Naive B cell (primary cell): ENCODE measurements at regions not wholly inside any gene's neighbourhood (a gene's known extent, or its start where the extent isn't known, plus 50 kb on each side); places are given as distances from the start of the nearest gene placed in this dataset.

Experiments used
- ATAC-seq, 2 donors: fragments of 150-1000 bp; cut with Tn5 transposase; 2 replicates each; pipeline ENCODE4 v1.10.0; 2021; ENCODE audit warnings: low read depth in 2 of 2, mild to moderate bottlenecking in 2 of 2, moderate library complexity in 2 of 2
- DNase-seq: peaks from one replicate; pipeline ENCODE4 v3.0.0; 2022
- H3K27ac Mint-ChIP-seq, 6 donors: one replicate each; pipeline ENCODE4 v1.8.0; 2020 to 2022; ENCODE audit warnings: mild to moderate bottlenecking in 6 of 6, mixed read lengths in 6 of 6, moderate library complexity in 5 of 6, inconsistent platforms in 2 of 6
- H3K27me3 Mint-ChIP-seq, 3 donors: one replicate each; pipeline ENCODE4 v1.8.0; 2021 to 2022; ENCODE audit warnings: mixed read lengths in 3 of 3, mild to moderate bottlenecking in 1 of 3
- H3K36me3 Mint-ChIP-seq, 2 donors: one replicate each; pipeline ENCODE4 v1.8.0; 2020 to 2022; ENCODE audit warnings: mixed read lengths in 2 of 2, inconsistent platforms in 1 of 2, mild to moderate bottlenecking in 1 of 2
- H3K4me1 Mint-ChIP-seq, 3 donors: one replicate each; pipeline ENCODE4 v1.8.0; 2020 to 2022; ENCODE audit warnings: mixed read lengths in 3 of 3, inconsistent platforms in 1 of 3, mild to moderate bottlenecking in 1 of 3, moderate library complexity in 1 of 3
- H3K4me3 Mint-ChIP-seq, 8 donors: one replicate each; pipeline ENCODE4 v1.8.0; 2020 to 2022; ENCODE audit warnings: mild to moderate bottlenecking in 8 of 8, mixed read lengths in 8 of 8, moderate library complexity in 8 of 8, inconsistent platforms in 2 of 8
- H3K9me3 Mint-ChIP-seq, 7 donors: one replicate each; pipeline ENCODE4 v1.8.0; 2020 to 2022; ENCODE audit warnings: mixed read lengths in 7 of 7, mild to moderate bottlenecking in 5 of 7, inconsistent platforms in 2 of 7, moderate library complexity in 1 of 7

DNA sequence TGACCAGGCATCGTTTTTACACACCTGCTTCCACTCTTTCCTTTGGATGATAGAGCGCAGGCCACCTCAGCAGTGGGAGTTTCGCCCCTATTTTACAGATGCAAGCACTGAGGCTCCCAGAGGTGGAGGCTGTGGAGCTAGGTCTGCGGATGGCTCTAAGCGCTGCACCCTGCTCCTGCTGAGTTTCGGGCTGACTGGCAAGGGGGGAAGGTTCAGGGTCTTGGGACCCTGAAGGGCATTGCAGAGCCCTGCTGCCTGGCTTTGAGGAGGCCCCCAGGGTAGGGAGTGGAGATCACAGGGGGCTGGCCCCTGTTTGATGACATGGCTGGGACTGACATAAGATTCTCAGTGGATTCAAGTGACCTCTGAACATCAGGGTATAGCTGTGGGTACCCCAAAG is 62.8 kb upstream of the NKX1-1 start:
- no peak for ATAC-seq
- DNase-seq: no peak
- Mint-ChIP-seq H3K27me3 (peaks cover 6 to 14% (median 12%) of the 10 kb centered on the region in 3 donors), H3K27ac (no peak overlapping the region), H3K4me3 (no peak overlapping the region), H3K4me1 (no peaks in the 10 kb centered on the region), H3K36me3 (peaks cover 5 to 15% of the 10 kb centered on the region in 2 donors), H3K9me3 (peaks cover 2 to 14% (median 13%) of the 10 kb centered on the region in 7 donors)

DNA sequence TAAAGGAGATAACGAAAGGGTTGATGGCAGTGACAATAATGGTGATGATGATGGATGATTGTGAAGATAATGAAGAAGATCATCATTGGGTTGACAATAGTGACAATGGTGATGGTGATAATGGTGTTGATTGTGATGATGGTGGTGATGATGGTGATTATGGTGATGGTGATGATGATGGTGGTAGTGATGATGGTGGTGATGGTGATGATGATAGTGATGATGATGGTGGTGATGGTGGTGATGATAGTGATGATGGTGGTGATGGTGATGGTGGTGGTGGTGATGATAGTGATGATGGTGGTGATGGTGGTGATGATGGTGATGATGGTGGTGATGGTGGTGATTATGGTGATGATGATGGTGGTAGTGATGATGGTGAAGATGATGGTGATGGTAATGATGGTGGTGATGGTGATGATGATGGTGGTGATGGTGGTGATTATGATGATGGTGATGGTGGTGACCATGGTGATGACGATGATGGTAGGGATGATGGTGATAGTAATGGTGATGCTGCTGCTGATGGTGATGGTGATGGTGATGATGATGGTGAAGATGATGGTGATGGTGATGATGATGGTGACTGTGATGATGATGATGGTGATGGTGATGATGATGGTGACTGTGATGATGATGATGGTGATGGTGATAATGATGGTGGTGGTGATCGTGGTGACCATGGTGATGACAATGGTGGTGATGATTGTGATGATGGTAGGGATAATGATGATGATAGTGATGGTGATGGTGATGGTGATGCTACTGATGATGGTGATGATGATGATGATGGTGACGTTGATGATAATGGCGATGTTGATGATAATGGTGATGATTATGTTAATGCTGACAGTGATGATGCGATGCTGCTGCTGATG is 61.6 kb upstream of the NKX1-1 start:
- H3K27ac Mint-ChIP-seq: no peak overlapping the region
- DNase-seq: no peak
- H3K4me3 Mint-ChIP-seq: no peak overlapping the region
- H3K4me1 Mint-ChIP-seq: no peaks in the 10 kb centered on the region
- peaks cover 5 to 15% of the 10 kb centered on the region in 2 donors for H3K36me3 Mint-ChIP-seq
- peaks cover 6 to 14% (median 10%) of the 10 kb centered on the region in 3 donors for H3K27me3 Mint-ChIP-seq
- ATAC-seq: no peak
- peaks cover 2 to 14% (median 13%) of the 10 kb centered on the region in 7 donors for H3K9me3 Mint-ChIP-seq

DNA sequence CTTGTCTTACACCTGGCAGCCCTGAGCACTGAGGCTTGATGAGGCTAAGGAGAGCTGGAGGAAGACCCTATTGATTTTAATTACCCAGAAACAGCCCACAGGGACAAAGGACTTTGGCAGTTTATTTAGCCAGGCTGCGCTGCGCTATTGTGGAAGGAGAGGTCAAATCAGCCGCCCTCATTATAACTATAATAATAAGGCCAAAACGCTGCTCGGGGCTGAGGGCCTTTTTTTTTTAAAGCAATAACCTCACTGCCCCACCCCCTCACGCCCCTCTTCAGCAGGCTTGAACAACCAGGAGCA is 60.6 kb upstream of the NKX1-1 start:
- Mint-ChIP-seq H3K27ac (no peak overlapping the region), H3K36me3 (peaks cover 5 to 15% of the 10 kb centered on the region in 2 donors), H3K4me1 (no peaks in the 10 kb centered on the region), H3K4me3 (no peak overlapping the region), H3K27me3 (peaks cover 14 to 15% (median 14%) of the 10 kb centered on the region in 3 donors), H3K9me3 (peaks cover 2 to 14% (median 13%) of the 10 kb centered on the region in 7 donors)
- ATAC-seq (no peak), DNase-seq (no peak)

DNA sequence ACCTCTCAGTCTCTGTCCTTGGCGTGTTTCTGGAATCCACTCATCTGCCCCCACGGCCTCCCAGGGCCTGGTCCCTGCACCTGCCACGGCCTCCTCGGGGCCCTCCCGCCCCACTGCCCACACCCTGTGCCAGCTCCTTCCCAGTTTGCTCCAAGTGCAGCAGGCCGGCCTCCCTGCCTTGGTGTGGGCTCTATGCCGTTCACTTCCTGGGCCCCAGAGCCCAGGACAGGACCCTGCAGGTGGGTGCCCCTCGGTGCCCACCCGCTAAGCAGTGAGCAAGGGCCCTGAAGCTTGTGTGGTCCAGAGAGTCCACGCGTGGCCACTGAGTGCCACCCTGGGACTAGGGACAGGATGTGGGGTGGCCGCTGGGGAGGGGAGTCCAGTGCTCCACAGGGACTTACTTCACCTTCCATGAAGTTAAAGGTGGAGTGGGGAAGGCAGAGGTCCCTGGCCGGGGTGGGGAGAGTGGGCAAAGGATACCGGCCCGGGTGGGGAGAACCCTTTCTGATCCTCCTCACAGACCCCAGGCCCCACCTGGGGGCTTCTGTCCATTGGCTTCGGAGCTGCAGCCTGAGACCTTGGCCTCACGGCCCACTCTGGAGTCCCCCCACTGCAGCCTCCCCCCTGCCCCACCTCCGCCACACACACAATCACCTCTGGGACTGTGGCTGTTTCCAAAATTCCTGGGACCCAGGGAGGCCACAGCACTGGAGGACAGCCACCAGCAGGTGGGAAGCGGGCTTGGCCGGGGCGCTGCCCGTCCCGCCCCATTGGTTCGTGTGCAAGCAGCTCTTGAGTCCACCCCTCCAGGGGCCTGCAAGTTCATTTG is 60.0 kb upstream of the NKX1-1 start:
- H3K9me3 Mint-ChIP-seq: peaks cover 2 to 14% (median 13%) of the 10 kb centered on the region in 7 donors
- H3K36me3 Mint-ChIP-seq: peaks cover 5 to 15% of the 10 kb centered on the region in 2 donors
- no peak for ATAC-seq
- no peaks in the 10 kb centered on the region for H3K4me1 Mint-ChIP-seq
- H3K27ac Mint-ChIP-seq: no peak overlapping the region
- H3K27me3 Mint-ChIP-seq: peaks cover 20 to 21% (median 20%) of the 10 kb centered on the region in 3 donors
- no peak for DNase-seq
- no peak overlapping the region for H3K4me3 Mint-ChIP-seq

DNA sequence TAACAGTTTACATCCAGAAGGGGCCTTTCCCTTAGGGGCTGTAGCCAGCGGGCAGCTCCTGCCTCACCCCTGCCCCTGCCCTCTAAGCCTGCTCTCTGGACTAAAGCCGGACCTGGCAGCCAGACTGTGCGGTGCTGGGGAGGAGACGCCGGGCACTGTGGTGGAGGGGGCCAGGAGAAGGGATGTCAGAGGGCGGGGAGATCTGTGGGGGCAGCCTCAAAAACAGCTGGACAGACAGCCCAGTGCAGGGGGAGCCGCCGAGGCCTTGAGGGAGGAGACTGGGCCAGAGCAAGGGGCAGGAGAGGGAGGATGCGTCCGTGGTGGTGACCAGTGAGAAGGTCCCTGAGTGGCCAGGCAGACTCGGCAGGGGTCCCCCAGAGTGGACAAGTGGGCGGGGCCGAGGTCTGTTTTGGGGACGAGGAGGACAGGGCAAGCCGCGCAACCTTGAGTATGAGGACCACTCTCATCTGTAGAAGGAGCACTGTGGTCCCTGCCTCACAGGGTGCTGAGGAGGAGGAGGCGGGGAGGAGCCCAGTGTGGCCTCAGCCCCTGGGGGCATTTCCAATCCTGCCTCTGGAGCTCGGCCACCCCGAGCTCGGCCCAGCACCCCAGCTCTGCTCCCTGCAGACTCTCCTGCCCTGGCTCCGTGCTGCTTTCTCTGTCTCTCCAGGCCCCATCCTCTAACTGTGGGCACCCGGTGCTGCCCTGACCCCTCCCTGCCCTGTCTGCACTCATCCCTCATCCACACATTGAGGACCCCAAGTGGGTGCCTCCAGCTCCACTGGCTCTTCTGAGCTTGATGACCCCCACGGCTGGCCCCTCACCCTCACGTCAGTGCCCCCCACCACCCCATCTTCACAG is 59.2 kb upstream of the NKX1-1 start:
- Mint-ChIP-seq H3K4me1 (peaks cover 0 to 1% (median under 1%) of the 10 kb centered on the region in 3 donors), H3K27me3 (peaks cover 23 to 29% (median 26%) of the 10 kb centered on the region in 3 donors), H3K9me3 (peaks cover 2 to 14% (median 13%) of the 10 kb centered on the region in 7 donors), H3K4me3 (no peak overlapping the region), H3K36me3 (peaks cover 5 to 17% of the 10 kb centered on the region in 2 donors), H3K27ac (peak overlapping the region in 1 of 6 donors; percentile 81)
- ATAC-seq (no peak), DNase-seq (no peak)

DNA sequence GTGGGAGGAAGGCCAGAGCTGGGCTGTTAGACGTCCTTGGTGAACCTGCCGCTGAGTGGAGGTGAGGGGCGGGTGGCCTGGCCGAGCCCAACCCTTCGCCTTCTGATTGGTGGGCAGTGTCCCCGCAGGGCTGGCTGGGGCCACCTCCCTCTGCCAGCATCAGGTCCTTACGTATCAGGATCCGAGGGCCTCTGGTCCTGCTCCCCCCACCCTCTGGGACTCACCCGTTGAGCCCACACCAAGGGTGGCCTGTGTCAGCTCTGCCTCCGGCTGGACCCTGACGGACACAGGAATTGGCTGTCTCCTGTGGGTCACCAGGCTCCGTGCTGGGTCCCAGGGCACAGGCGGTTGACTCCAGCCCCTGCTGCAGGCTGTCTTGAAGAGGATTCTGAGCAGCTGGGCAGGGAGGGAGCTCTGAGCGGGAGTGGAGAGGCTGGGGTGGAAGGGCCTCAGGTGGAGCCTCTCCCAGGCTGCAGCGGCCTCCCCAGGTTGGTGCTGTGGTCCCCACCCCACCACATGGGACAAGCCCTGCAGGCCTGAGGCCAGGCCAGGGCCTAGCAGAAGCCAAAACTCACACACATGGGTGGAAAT is 58.4 kb upstream of the NKX1-1 start:
- H3K36me3 Mint-ChIP-seq: peaks cover 5 to 21% of the 10 kb centered on the region in 2 donors
- no peak for DNase-seq
- H3K9me3 Mint-ChIP-seq: peaks cover 2 to 14% (median 13%) of the 10 kb centered on the region in 7 donors
- peaks cover 26 to 34% (median 30%) of the 10 kb centered on the region in 3 donors for H3K27me3 Mint-ChIP-seq
- no peak for ATAC-seq
- H3K27ac Mint-ChIP-seq: no peak overlapping the region
- H3K4me1 Mint-ChIP-seq: peaks cover 0 to 4% (median 3%) of the 10 kb centered on the region in 3 donors
- H3K4me3 Mint-ChIP-seq: no peak overlapping the region

- H3K27ac Mint-ChIP-seq: no peak overlapping the region
- peaks cover 5 to 21% of the 10 kb centered on the region in 2 donors for H3K36me3 Mint-ChIP-seq
- peaks cover 0 to 4% (median 3%) of the 10 kb centered on the region in 3 donors for H3K4me1 Mint-ChIP-seq
- peaks cover 26 to 34% (median 30%) of the 10 kb centered on the region in 3 donors for H3K27me3 Mint-ChIP-seq
- H3K9me3 Mint-ChIP-seq: peaks cover 2 to 14% (median 13%) of the 10 kb centered on the region in 7 donors
- no peak overlapping the region for H3K4me3 Mint-ChIP-seq
- DNase-seq (no peak), ATAC-seq (no peak)
Measured at GRCh38 chr4:1463927-1464540, 57.8 kb upstream of the NKX1-1 start.

DNA sequence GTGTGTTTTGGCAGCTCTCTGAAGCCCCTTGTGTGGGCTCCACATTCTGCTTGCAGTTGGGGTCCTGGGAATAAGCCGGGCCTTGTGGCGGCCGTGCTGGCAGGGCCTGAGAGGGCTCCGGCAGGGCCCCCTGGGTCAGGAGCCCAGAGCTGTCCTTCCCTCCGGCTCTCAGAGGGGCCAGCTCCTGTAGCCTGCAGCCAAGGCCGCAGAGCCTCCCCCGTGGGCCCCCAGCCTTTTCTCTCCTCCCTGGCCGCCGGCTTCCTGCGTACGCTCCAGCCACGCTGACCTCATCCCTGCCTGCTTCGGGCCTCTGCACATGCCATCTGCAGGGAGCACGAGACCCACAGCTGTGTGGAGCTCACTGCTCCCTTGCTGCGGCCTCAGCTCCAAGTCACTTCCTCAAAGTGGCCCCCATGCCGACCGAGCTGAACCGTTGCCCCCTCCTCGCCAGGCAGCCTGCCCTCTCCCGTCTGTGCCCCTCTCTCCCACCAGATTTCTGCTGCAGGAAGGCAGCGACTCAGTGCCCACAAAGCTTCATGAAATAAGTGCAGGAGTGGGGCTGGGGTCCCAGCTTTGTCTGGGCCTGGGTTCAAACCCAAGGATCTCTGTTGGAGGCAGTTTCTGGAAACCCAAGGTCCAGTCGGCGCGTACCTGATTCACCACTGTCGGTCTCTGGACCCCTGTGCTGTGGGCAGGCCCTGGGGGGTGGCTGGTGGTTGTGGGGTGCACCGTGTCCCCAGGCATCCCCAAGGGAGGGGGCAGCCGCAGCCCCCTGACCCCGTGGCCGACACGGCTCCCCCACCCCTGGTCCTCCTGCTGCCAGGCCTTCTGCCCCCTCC is 57.1 kb upstream of the NKX1-1 start:
- peak overlapping the region in 1 of 6 donors; percentile 9 for H3K27ac Mint-ChIP-seq
- H3K27me3 Mint-ChIP-seq: peaks cover 26 to 40% (median 36%) of the 10 kb centered on the region in 3 donors
- H3K4me1 Mint-ChIP-seq: peaks cover 0 to 4% (median 3%) of the 10 kb centered on the region in 3 donors
- DNase-seq (no peak), ATAC-seq (no peak)
- H3K9me3 Mint-ChIP-seq: peaks cover 2 to 16% (median 12%) of the 10 kb centered on the region in 7 donors
- H3K4me3 Mint-ChIP-seq: no peak overlapping the region
- H3K36me3 Mint-ChIP-seq: peaks cover 5 to 23% of the 10 kb centered on the region in 2 donors

GRCh38 chr4:1462768-1463075 is 56.5 kb upstream of the NKX1-1 start:
- DNase-seq: no peak
- Mint-ChIP-seq H3K36me3 (peaks cover 4 to 22% of the 10 kb centered on the region in 2 donors), H3K4me1 (peaks cover 0 to 4% (median 3%) of the 10 kb centered on the region in 3 donors), H3K27me3 (peaks cover 25 to 45% (median 41%) of the 10 kb centered on the region in 3 donors), H3K4me3 (no peak overlapping the region), H3K27ac (no peak overlapping the region), H3K9me3 (peaks cover 2 to 16% (median 10%) of the 10 kb centered on the region in 7 donors)
- ATAC-seq: no peak

GRCh38 chr4:1462009-1462767 is 55.9 kb upstream of the NKX1-1 start:
- Mint-ChIP-seq H3K36me3 (peaks cover 2 to 16% of the 10 kb centered on the region in 2 donors), H3K4me1 (peaks cover 0 to 4% (median 3%) of the 10 kb centered on the region in 3 donors), H3K9me3 (peaks cover 0 to 14% (median 7%) of the 10 kb centered on the region in 7 donors), H3K27ac (peak overlapping the region in 1 of 6 donors; percentile 42), H3K27me3 (peaks cover 24 to 45% (median 43%) of the 10 kb centered on the region in 3 donors), H3K4me3 (no peak overlapping the region)
- no peak for ATAC-seq
- no peak for DNase-seq
